ENCODE measurements at regions not wholly inside any gene's neighbourhood (a gene's known extent, or its start where the extent isn't known, plus 50 kb on each side); places are given as distances from the start of the nearest gene placed in this dataset.

GRCh38 chr6:159565181-159565710 lies 127.8 kb downstream of the SOD2 start:
- intact Hi-C loops (cut with DNase I; ENCODE audit: low total_unique reads) = no loop called here
- Histone ChIP-seq H3K27me3 (no peaks in the 10 kb centered on the region), H3K4me1 (no peaks in the 10 kb centered on the region), H3K4me3 (no peak overlapping the region), H3K9me3 (no peaks in the 10 kb centered on the region), H3K27ac (no peak overlapping the region), H3K36me3 (ENCODE audit: low read depth, missing control alignments) (no peaks in the 10 kb centered on the region)
- DNase-seq = no peak
- WGBS, 2 donors = 59 to 63% methylated on average over 6 to 7 of the region's 7 CpGs
- no peak for TF ChIP-seq CTCF (IDR thresholded peaks at IDR 0.05)
- no peak for TF ChIP-seq POLR2A (IDR thresholded peaks at IDR 0.05)

GRCh38 chr6:159564456-159564855 lies 128.6 kb downstream of the SOD2 start:
- Histone ChIP-seq H3K4me1 (no peaks in the 10 kb centered on the region), H3K9me3 (no peaks in the 10 kb centered on the region), H3K27ac (no peak overlapping the region), H3K4me3 (no peak overlapping the region), H3K27me3 (no peaks in the 10 kb centered on the region), H3K36me3 (ENCODE audit: low read depth, missing control alignments) (no peaks in the 10 kb centered on the region)
- 80 to 84% methylated on average over 5 of the region's 5 CpGs for WGBS, 2 donors
- no peak for DNase-seq
- intact Hi-C loops (cut with DNase I; ENCODE audit: low total_unique reads) = no loop called here
- no peak for TF ChIP-seq CTCF (IDR thresholded peaks at IDR 0.05)
- TF ChIP-seq POLR2A (IDR thresholded peaks at IDR 0.05) = no peak

GRCh38 chr6:159557031-159557430 lies 136.0 kb downstream of the SOD2 start:
- Histone ChIP-seq H3K4me1 (no peaks in the 10 kb centered on the region), H3K9me3 (no peaks in the 10 kb centered on the region), H3K4me3 (no peak overlapping the region), H3K27ac (no peak overlapping the region), H3K36me3 (ENCODE audit: low read depth, missing control alignments) (no peaks in the 10 kb centered on the region), H3K27me3 (no peaks in the 10 kb centered on the region)
- no peak for DNase-seq
- WGBS, 2 donors = 79% methylated on average over 4 of the region's 4 CpGs
- no peak for TF ChIP-seq CTCF (IDR thresholded peaks at IDR 0.05)
- TF ChIP-seq POLR2A (IDR thresholded peaks at IDR 0.05) = no peak
- intact Hi-C loops (cut with DNase I; ENCODE audit: low total_unique reads) = no loop called here

- intact Hi-C loops (cut with DNase I; ENCODE audit: low total_unique reads) = no loop called here
- Histone ChIP-seq H3K36me3 (ENCODE audit: low read depth, missing control alignments) (no peaks in the 10 kb centered on the region), H3K4me3 (no peak overlapping the region), H3K4me1 (no peaks in the 10 kb centered on the region), H3K27me3 (no peaks in the 10 kb centered on the region), H3K9me3 (no peaks in the 10 kb centered on the region), H3K27ac (no peak overlapping the region)
- no peak for TF ChIP-seq CTCF (IDR thresholded peaks at IDR 0.05)
- TF ChIP-seq POLR2A (IDR thresholded peaks at IDR 0.05) = no peak
- WGBS, 2 donors = 66 to 73% methylated on average over 5 of the region's 5 CpGs
- no peak for DNase-seq
Observed at GRCh38 chr6:159555082-159555875, 137.8 kb downstream of the SOD2 start.

- WGBS, 2 donors = 65 to 67% methylated on average over 2 of the region's 2 CpGs
Observed at GRCh38 chr6:159541296-159541695, 151.7 kb downstream of the SOD2 start.

More at GRCh38 chr6:159541296-159541695, 151.7 kb downstream of the SOD2 start:
- Histone ChIP-seq H3K36me3 (ENCODE audit: low read depth, missing control alignments) (no peaks in the 10 kb centered on the region), H3K4me3 (no peak overlapping the region), H3K27me3 (no peaks in the 10 kb centered on the region), H3K9me3 (no peaks in the 10 kb centered on the region), H3K27ac (no peak overlapping the region), H3K4me1 (no peaks in the 10 kb centered on the region)
- intact Hi-C loops (cut with DNase I; ENCODE audit: low total_unique reads) = no loop called here
- DNase-seq = no peak
- no peak for TF ChIP-seq CTCF (IDR thresholded peaks at IDR 0.05)
- TF ChIP-seq POLR2A (IDR thresholded peaks at IDR 0.05) = no peak
